Keratinocyte (primary cell): ENCODE measurements at regions not wholly inside any gene's neighbourhood (a gene's known extent, or its start where the extent isn't known, plus 50 kb on each side); places are given as distances from the start of the nearest gene placed in this dataset.

Experiments used
- DNase-seq: peaks from one replicate; pipeline ENCODE4 v3.0.0-alpha.2; 2011; ENCODE audit warnings: low read depth, missing footprints, low spot score
- FAIRE-seq: peaks from 2 replicates; lab custom pipeline; 2011; peaks lifted over from hg19 to GRCh38; lab: Jason Lieb, UNC
- H2AFZ ChIP-seq: 2 replicates; pipeline ENCODE4 v1.6.0; 2012; ENCODE audit warnings: low read length, control low read depth, inconsistent platforms; ENCODE audit not compliant: control insufficient read depth
- H3K27ac ChIP-seq: 2 replicates; pipeline ENCODE4 v1.5.1; 2011; ENCODE audit warnings: low read length; ENCODE audit not compliant: control insufficient read depth, insufficient read depth
- H3K27me3 ChIP-seq: 3 replicates; pipeline ENCODE4 v1.6.0; 2011; ENCODE audit warnings: low read length; ENCODE audit not compliant: control insufficient read depth, insufficient read depth; ENCODE audit errors: extremely low read depth
- H3K36me3 ChIP-seq, 2 experiments: 2 replicates in 1 of 2; 3 replicates in 1 of 2; pipeline ENCODE4 v1.5.1; 2011; ENCODE audit warnings: low read length in 2 of 2, mild to moderate bottlenecking in 1 of 2; ENCODE audit not compliant: control insufficient read depth in 2 of 2, insufficient read depth in 2 of 2; ENCODE audit errors: extremely low read depth in 1 of 2
- H3K4me1 ChIP-seq: 3 replicates; pipeline ENCODE4 v1.5.1; 2011; ENCODE audit warnings: low read length; ENCODE audit not compliant: control insufficient read depth, insufficient read depth; ENCODE audit errors: extremely low read depth
- H3K4me2 ChIP-seq: 3 replicates; pipeline ENCODE4 v1.6.0; 2011; ENCODE audit warnings: low read depth, low read length; ENCODE audit not compliant: control insufficient read depth, insufficient read depth; ENCODE audit errors: extremely low read depth
- H3K4me3 ChIP-seq, 3 experiments: fragments of 200-600 bp in 1 of 3; sonication (generic) in 1 of 3; 2 replicates in 2 of 3; 3 replicates in 1 of 3; pipeline ENCODE4 v1.5.1; 2011 to 2016; ENCODE audit warnings: low read length in 3 of 3, mild to moderate bottlenecking in 3 of 3, control low read depth in 2 of 3, inconsistent platforms in 1 of 3, low read depth in 1 of 3, mixed read lengths in 1 of 3, mixed run types in 1 of 3, moderate library complexity in 1 of 3; ENCODE audit not compliant: control insufficient read depth in 2 of 3, insufficient read depth in 2 of 3; ENCODE audit errors: extremely low read depth in 1 of 3
- H3K79me2 ChIP-seq: 2 replicates; pipeline ENCODE4 v1.6.0; 2012; ENCODE audit warnings: low read length; ENCODE audit not compliant: control insufficient read depth, insufficient read depth
- H3K9ac ChIP-seq: 3 replicates; pipeline ENCODE4 v1.6.0; 2011; ENCODE audit warnings: low read length; ENCODE audit not compliant: control insufficient read depth, insufficient read depth; ENCODE audit errors: extremely low read depth
- H3K9me1 ChIP-seq: 3 replicates; pipeline ENCODE4 v1.6.0; 2011; ENCODE audit warnings: low read length; ENCODE audit not compliant: control insufficient read depth, insufficient read depth; ENCODE audit errors: extremely low read depth
- H3K9me3 ChIP-seq: 2 replicates; pipeline ENCODE4 v1.5.1; 2012; ENCODE audit warnings: low read depth, low read length; ENCODE audit not compliant: control insufficient read depth
- H4K20me1 ChIP-seq: 3 replicates; pipeline ENCODE4 v1.6.0; 2011; ENCODE audit warnings: low read length; ENCODE audit not compliant: control insufficient read depth, insufficient read depth; ENCODE audit errors: extremely low read depth
- EZH2 ChIP-seq: IDR thresholded peaks from one replicate; pipeline ENCODE4 v1.6.1; 2012; ENCODE audit warnings: inconsistent platforms, mild to moderate bottlenecking, low read length, moderate library complexity
- dilution Hi-C: fragments of 300-500 bp; cut with MboI; formaldehyde crosslinking; loops from one replicate; pipeline ENCODE4 v1.7.0; 2020; ENCODE audit warnings: low sequenced_read_pairs; ENCODE audit not compliant: extremely low pct_ligation_motif_present
- TF ChIP-seq, protein P1 (sequence below), 3 experiments: IDR thresholded peaks in 1 of 3; conservative IDR thresholded peaks in 1 of 3; optimal IDR thresholded peaks in 1 of 3; 2 replicates in 2 of 3; 3 replicates in 1 of 3; pipeline versions ENCODE3 to v1.5.1; 2011; ENCODE audit warnings: low read length in 3 of 3, mild to moderate bottlenecking in 3 of 3, moderate library complexity in 2 of 3, control low read depth in 1 of 3, inconsistent platforms in 1 of 3; ENCODE audit not compliant: insufficient read depth in 2 of 3; ENCODE audit errors: extremely low read depth in 1 of 3

DNA sequence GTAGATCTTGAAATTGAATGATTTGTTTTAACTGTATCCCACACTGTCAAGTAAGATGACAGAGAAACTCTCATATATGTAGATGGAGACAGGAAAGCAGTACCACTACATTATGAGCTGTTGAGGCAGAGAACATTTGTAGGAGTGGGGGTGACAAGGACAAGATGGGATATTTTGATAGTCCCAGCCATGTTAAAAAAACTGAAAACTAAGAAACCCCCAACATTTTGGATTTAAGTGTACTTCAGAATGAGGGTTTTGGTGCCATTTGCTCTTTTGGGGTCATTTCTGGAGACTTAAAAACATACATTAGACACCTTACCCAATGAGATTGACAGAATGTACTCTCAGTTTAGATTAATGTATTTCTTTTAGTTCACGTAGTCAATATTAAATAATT lies 149.9 kb upstream of the SLC4A4 start:
- H3K36me3 ChIP-seq = no peaks in the 10 kb centered on the region
- no peaks in the 10 kb centered on the region for H3K9me1 ChIP-seq
- DNase-seq = no peak
- H3K4me2 ChIP-seq = no peak overlapping the region
- H3K9me3 ChIP-seq = no peaks in the 10 kb centered on the region
- H3K79me2 ChIP-seq = no peaks in the 10 kb centered on the region
- H3K9ac ChIP-seq = no peak overlapping the region
- H3K27ac ChIP-seq = no peak overlapping the region
- no peak for TF ChIP-seq EZH2
- TF ChIP-seq, protein P1, sequence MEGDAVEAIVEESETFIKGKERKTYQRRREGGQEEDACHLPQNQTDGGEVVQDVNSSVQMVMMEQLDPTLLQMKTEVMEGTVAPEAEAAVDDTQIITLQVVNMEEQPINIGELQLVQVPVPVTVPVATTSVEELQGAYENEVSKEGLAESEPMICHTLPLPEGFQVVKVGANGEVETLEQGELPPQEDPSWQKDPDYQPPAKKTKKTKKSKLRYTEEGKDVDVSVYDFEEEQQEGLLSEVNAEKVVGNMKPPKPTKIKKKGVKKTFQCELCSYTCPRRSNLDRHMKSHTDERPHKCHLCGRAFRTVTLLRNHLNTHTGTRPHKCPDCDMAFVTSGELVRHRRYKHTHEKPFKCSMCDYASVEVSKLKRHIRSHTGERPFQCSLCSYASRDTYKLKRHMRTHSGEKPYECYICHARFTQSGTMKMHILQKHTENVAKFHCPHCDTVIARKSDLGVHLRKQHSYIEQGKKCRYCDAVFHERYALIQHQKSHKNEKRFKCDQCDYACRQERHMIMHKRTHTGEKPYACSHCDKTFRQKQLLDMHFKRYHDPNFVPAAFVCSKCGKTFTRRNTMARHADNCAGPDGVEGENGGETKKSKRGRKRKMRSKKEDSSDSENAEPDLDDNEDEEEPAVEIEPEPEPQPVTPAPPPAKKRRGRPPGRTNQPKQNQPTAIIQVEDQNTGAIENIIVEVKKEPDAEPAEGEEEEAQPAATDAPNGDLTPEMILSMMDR (optimal IDR thresholded peaks at IDR 0.05 in 1 of 3, IDR thresholded peaks at IDR 0.05 in 1 of 3, conservative IDR thresholded peaks at IDR 0.05 in 1 of 3; ENCODE audit: extremely low read depth in 1 of 3, insufficient read depth in 2 of 3, low read length in 3 of 3) = no peak
- FAIRE-seq = no peak
- no peak overlapping the region for H3K4me3 ChIP-seq
- H3K4me1 ChIP-seq = peaks cover 7% of the 10 kb centered on the region
- dilution Hi-C loops = no loop called here
- H2AFZ ChIP-seq = no peak overlapping the region
- peaks cover 44% of the 10 kb centered on the region for H3K27me3 ChIP-seq
- no peaks in the 10 kb centered on the region for H4K20me1 ChIP-seq

DNA sequence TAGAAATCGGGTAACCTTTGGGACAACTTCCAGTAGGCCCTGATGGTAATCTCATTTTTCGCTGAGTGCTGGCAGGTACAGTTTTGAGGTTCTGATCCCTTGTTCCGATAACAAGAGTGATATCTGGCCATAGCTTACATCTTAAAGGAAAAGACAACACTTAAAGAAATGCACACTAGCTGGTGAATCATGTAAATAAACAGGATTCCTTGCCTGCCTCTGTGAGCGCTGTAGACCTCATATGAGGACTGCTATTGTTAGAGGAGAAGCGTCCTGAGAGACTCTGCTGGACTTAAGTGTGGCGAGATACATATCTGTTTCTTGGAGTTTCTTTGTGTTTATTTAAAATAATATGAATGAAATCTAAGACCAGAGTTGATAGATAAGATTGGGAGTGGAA lies 149.3 kb upstream of the SLC4A4 start:
- no peak overlapping the region for H3K9ac ChIP-seq
- H3K4me1 ChIP-seq = peaks cover 7% of the 10 kb centered on the region
- H3K4me2 ChIP-seq = no peak overlapping the region
- no peak overlapping the region for H3K27ac ChIP-seq
- TF ChIP-seq, protein P1 (optimal IDR thresholded peaks at IDR 0.05 in 1 of 3, IDR thresholded peaks at IDR 0.05 in 1 of 3, conservative IDR thresholded peaks at IDR 0.05 in 1 of 3; ENCODE audit: extremely low read depth in 1 of 3, insufficient read depth in 2 of 3, low read length in 3 of 3) = no peak
- TF ChIP-seq EZH2 = no peak
- no peaks in the 10 kb centered on the region for H3K9me1 ChIP-seq
- H3K79me2 ChIP-seq = no peaks in the 10 kb centered on the region
- FAIRE-seq = no peak
- no peak overlapping the region for H2AFZ ChIP-seq
- H3K9me3 ChIP-seq = no peaks in the 10 kb centered on the region
- no peaks in the 10 kb centered on the region for H3K36me3 ChIP-seq
- no peaks in the 10 kb centered on the region for H4K20me1 ChIP-seq
- dilution Hi-C loops = no loop called here
- H3K27me3 ChIP-seq = peaks cover 44% of the 10 kb centered on the region
- DNase-seq = no peak
- H3K4me3 ChIP-seq = no peak overlapping the region
